Uterus (tissue), 3 donors: ENCODE measurements at regions not wholly inside any gene's neighbourhood (a gene's known extent, or its start where the extent isn't known, plus 50 kb on each side); places are given as distances from the start of the nearest gene placed in this dataset.
"Not testable (repeated sequence)": the region's sequence is repeated elsewhere in the genome, so short reads cannot be mapped to it uniquely, and the experiment has no call there.

Experiments
- DNase-seq, 2 donors: peaks; one replicate each; pipeline ENCODE4 v3.0.0-alpha.2; 2019 to 2020
- H3K27ac ChIP-seq, 2 donors: fragments of 200-600 bp; sonication (generic); 1 replicate in 1 of 2; 2 replicates in 1 of 2; pipeline ENCODE4 v1.5.1; 2016 to 2018
- H3K27me3 ChIP-seq, 2 donors: fragments of 200-600 bp; sonication (generic); one replicate each; pipeline ENCODE4 v1.5.1; 2018 to 2019; ENCODE audit warnings: control low read depth in 1 of 2
- H3K36me3 ChIP-seq, 2 donors: fragments of 200-600 bp; sonication (generic); one replicate each; pipeline ENCODE4 v1.5.1; 2019; ENCODE audit warnings: control low read depth in 1 of 2
- H3K4me1 ChIP-seq, 2 donors: fragments of 200-600 bp; sonication (generic); one replicate each; pipeline ENCODE4 v1.5.1; 2018 to 2019; ENCODE audit warnings: control low read depth in 1 of 2
- H3K4me3 ChIP-seq, 2 donors: fragments of 200-600 bp; sonication (generic); 1 replicate in 1 of 2; 2 replicates in 1 of 2; pipeline ENCODE4 v1.5.1; 2018 to 2019; ENCODE audit warnings: mild to moderate bottlenecking in 1 of 2
- H3K9me3 ChIP-seq, 2 donors: fragments of 200-600 bp; sonication (generic); one replicate each; pipeline ENCODE4 v1.5.1; 2019; ENCODE audit warnings: control low read depth in 1 of 2
- CTCF ChIP-seq, 4 experiments: fragments of 200-600 bp in 2 of 4; fragments of 450-650 bp in 2 of 4; sonication (generic) in 2 of 4; IDR thresholded peaks; one replicate each; pipeline ENCODE4 v1.5.1; 2016 to 2019; ENCODE audit warnings: antibody characterized with exemption in 4 of 4, mild to moderate bottlenecking in 2 of 4, moderate library complexity in 1 of 4
- POLR2A ChIP-seq, 2 donors: fragments of 450-650 bp; IDR thresholded peaks; one replicate each; pipeline ENCODE4 v1.6.1; 2016; ENCODE audit warnings: antibody characterized with exemption in 2 of 2, mild to moderate bottlenecking in 1 of 2, moderate library complexity in 1 of 2
- intact Hi-C: fragments of 100-400 bp; cut with DNase I; formaldehyde crosslinking; loops from one replicate; pipeline ENCODE4 v1.15.1; 2023; ENCODE audit warnings: low total_unique reads
- donor health status: DM: yes; HTN: yes; CAD: no.

- intact Hi-C loops, result no loop called here
- Histone ChIP-seq H3K27me3 (no peaks in the 10 kb centered on the region), H3K27ac (no peak overlapping the region), H3K4me3 (no peak overlapping the region), H3K4me1 (no peaks in the 10 kb centered on the region), H3K9me3 (no peaks in the 10 kb centered on the region), H3K36me3 (no peaks in the 10 kb centered on the region)
- no peak for TF ChIP-seq CTCF (IDR thresholded peaks at IDR 0.05)
- no peak for TF ChIP-seq POLR2A (IDR thresholded peaks at IDR 0.05)
- DNase-seq, result no peak
Measured at GRCh38 chr1:191714845-191715244, 443.4 kb upstream of the RGS18 start.

GRCh38 chr1:191729742-191730141 lies 428.5 kb upstream of the RGS18 start:
- no peaks in the 10 kb centered on the region for H3K9me3 ChIP-seq
- no peak overlapping the region for H3K4me3 ChIP-seq
- TF ChIP-seq POLR2A (IDR thresholded peaks at IDR 0.05) (no peak), CTCF (IDR thresholded peaks at IDR 0.05) (no peak)
- no peaks in the 10 kb centered on the region for H3K27me3 ChIP-seq
- H3K4me1 ChIP-seq, result no peaks in the 10 kb centered on the region
- DNase-seq, result no peak
- H3K36me3 ChIP-seq, result no peaks in the 10 kb centered on the region
- intact Hi-C loops, result no loop called here
- H3K27ac ChIP-seq, result no peak overlapping the region

GRCh38 chr1:191731608-191732302 lies 426.5 kb upstream of the RGS18 start:
- intact Hi-C loops, H3K27me3 ChIP-seq, H3K27ac ChIP-seq, H3K4me1 ChIP-seq, H3K36me3 ChIP-seq, H3K9me3 ChIP-seq, DNase-seq, H3K4me3 ChIP-seq: not testable (repeated sequence)

GRCh38 chr1:191734321-191734720 lies 423.9 kb upstream of the RGS18 start:
- no peak overlapping the region for H3K4me3 ChIP-seq
- intact Hi-C loops, result no loop called here
- no peak for DNase-seq
- no peak for TF ChIP-seq CTCF (IDR thresholded peaks at IDR 0.05)
- TF ChIP-seq POLR2A (IDR thresholded peaks at IDR 0.05), result no peak
- H3K9me3 ChIP-seq, result no peaks in the 10 kb centered on the region
- H3K27me3 ChIP-seq, result no peaks in the 10 kb centered on the region
- H3K36me3 ChIP-seq, result no peaks in the 10 kb centered on the region
- no peak overlapping the region for H3K27ac ChIP-seq
- no peaks in the 10 kb centered on the region for H3K4me1 ChIP-seq

GRCh38 chr1:191739544-191739943 lies 418.7 kb upstream of the RGS18 start:
- DNase-seq, result no peak
- Histone ChIP-seq H3K4me3 (no peak overlapping the region), H3K4me1 (no peaks in the 10 kb centered on the region), H3K36me3 (no peaks in the 10 kb centered on the region), H3K27me3 (no peaks in the 10 kb centered on the region), H3K9me3 (no peaks in the 10 kb centered on the region), H3K27ac (no peak overlapping the region)
- intact Hi-C loops, result no loop called here
- no peak for TF ChIP-seq POLR2A (IDR thresholded peaks at IDR 0.05)
- TF ChIP-seq CTCF (IDR thresholded peaks at IDR 0.05), result no peak

GRCh38 chr1:191752342-191752741 lies 405.9 kb upstream of the RGS18 start:
- H3K27ac ChIP-seq, result no peak overlapping the region
- no peak for TF ChIP-seq CTCF (IDR thresholded peaks at IDR 0.05)
- no peak for TF ChIP-seq POLR2A (IDR thresholded peaks at IDR 0.05)
- no peaks in the 10 kb centered on the region for H3K36me3 ChIP-seq
- intact Hi-C loops, result no loop called here
- H3K4me3 ChIP-seq, result no peak overlapping the region
- DNase-seq, result no peak
- no peaks in the 10 kb centered on the region for H3K9me3 ChIP-seq
- no peaks in the 10 kb centered on the region for H3K27me3 ChIP-seq
- H3K4me1 ChIP-seq, result no peaks in the 10 kb centered on the region
